Lower leg skin (tissue), 3 donors: ENCODE measurements at regions not wholly inside any gene's neighbourhood (a gene's known extent, or its start where the extent isn't known, plus 50 kb on each side); places are given as distances from the start of the nearest gene placed in this dataset.

Source experiments
- POLR2A ChIP-seq, 2 donors: fragments of 450-650 bp; IDR thresholded peaks; one replicate each; pipeline ENCODE4 v1.6.1; 2016 to 2017; ENCODE audit warnings: antibody characterized with exemption in 2 of 2, mild to moderate bottlenecking in 1 of 2, moderate library complexity in 1 of 2
- TF ChIP-seq, protein P1 (sequence below), 3 donors: fragments of 450-650 bp; IDR thresholded peaks; one replicate each; pipeline ENCODE4 v1.5.1; 2016; ENCODE audit warnings: antibody characterized with exemption in 3 of 3, mild to moderate bottlenecking in 3 of 3, moderate library complexity in 2 of 3

DNA sequence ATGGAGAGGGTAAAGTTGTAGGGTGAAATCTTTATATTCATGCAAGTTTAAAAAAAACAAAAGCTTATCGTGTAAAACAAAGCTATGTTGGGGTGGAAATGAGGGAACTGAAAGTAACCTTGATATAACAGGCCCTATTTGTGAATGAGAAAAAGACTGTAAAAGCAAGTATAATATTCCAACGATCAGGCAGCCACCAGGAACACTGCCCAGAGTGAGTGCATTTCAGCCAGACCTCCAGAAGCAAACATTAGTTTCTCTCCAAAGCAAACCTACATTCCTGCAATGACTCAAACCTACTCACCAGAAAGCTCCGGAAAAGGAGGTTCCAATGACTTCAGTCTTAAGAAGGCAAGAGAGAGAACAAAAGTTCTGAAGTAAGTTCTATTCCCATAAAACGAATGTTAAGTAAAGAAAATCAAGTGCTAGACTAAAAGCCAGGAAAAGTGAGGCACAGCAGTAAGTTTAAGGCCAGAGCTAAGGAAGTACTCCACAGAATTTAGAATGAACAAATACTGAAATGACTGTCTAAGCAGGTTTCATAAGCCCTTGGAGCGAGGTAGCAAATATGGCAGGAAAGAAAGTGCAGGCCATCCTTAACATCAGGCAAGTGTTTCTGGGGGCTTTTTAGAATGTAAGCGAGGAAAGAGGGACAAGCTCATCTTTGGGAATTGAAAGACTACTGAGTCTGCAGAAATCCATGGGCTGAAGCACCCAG lies 493.1 kb downstream of the XPNPEP1 start:
- TF ChIP-seq, protein P1, sequence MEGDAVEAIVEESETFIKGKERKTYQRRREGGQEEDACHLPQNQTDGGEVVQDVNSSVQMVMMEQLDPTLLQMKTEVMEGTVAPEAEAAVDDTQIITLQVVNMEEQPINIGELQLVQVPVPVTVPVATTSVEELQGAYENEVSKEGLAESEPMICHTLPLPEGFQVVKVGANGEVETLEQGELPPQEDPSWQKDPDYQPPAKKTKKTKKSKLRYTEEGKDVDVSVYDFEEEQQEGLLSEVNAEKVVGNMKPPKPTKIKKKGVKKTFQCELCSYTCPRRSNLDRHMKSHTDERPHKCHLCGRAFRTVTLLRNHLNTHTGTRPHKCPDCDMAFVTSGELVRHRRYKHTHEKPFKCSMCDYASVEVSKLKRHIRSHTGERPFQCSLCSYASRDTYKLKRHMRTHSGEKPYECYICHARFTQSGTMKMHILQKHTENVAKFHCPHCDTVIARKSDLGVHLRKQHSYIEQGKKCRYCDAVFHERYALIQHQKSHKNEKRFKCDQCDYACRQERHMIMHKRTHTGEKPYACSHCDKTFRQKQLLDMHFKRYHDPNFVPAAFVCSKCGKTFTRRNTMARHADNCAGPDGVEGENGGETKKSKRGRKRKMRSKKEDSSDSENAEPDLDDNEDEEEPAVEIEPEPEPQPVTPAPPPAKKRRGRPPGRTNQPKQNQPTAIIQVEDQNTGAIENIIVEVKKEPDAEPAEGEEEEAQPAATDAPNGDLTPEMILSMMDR (IDR thresholded peaks at IDR 0.05) = no peak
- TF ChIP-seq POLR2A (IDR thresholded peaks at IDR 0.05) = no peak
